Panc1 (cell line): ENCODE measurements at regions not wholly inside any gene's neighbourhood (a gene's known extent, or its start where the extent isn't known, plus 50 kb on each side); places are given as distances from the start of the nearest gene placed in this dataset.

Experiments
- ATAC-seq: fragments of 200-7000 bp; cut with Tn5 transposase; 2 replicates; pipeline ENCODE4 v1.9.1; 2020; ENCODE audit warnings: mild to moderate bottlenecking, moderate library complexity
- BruUV-seq: library from RNA; stranded (reverse); fragments of 400-500 nt; replicated peaks from 2 replicates; lab custom pipeline; 2021; lab: Mats Ljungman, UMichigan
- CTCF ChIA-PET: fragments of 300-600 bp; sonication (Branson Sonifier 250); formaldehyde crosslinking; loops from one replicate; lab custom pipeline; 2022; ENCODE audit warnings: antibody characterized with exemption; lab: Charles Lee
- POLR2A ChIA-PET: fragments of 300-600 bp; sonication (Branson Sonifier 250); formaldehyde crosslinking; loops from one replicate; lab custom pipeline; 2022; ENCODE audit warnings: antibody characterized with exemption; lab: Charles Lee
- DNase-seq: peaks from one replicate; pipeline ENCODE4 v3.0.0-alpha.2; 2010; ENCODE audit warnings: low read depth, low spot score
- H3K27ac ChIP-seq: 2 replicates; pipeline ENCODE4 v1.5.1; 2011; ENCODE audit warnings: mild to moderate bottlenecking, low read length, inconsistent platforms
- H3K27me3 ChIP-seq: fragments of 200-500 bp; sonication (Bioruptor generic); 2 replicates; pipeline ENCODE4 v1.6.0; 2014; ENCODE audit warnings: low read length, inconsistent platforms; ENCODE audit not compliant: control insufficient read depth, insufficient read depth
- H3K36me3 ChIP-seq: fragments of 200-500 bp; sonication (Bioruptor generic); 2 replicates; pipeline ENCODE4 v1.5.1; 2014; ENCODE audit warnings: inconsistent platforms, mild to moderate bottlenecking, low read length, moderate library complexity; ENCODE audit not compliant: control insufficient read depth, insufficient read depth
- H3K4me1 ChIP-seq: 2 replicates; pipeline ENCODE4 v1.5.1; 2011; ENCODE audit warnings: inconsistent platforms, mild to moderate bottlenecking, low read length, moderate library complexity; ENCODE audit not compliant: control insufficient read depth, insufficient read depth
- H3K4me3 ChIP-seq, 2 experiments: 2 replicates each; pipeline ENCODE4 v1.5.1; 2011 to 2012; ENCODE audit warnings: low read depth in 2 of 2, low read length in 2 of 2, mild to moderate bottlenecking in 2 of 2, inconsistent platforms in 1 of 2, moderate library complexity in 1 of 2
- H3K9me3 ChIP-seq: fragments of 200-500 bp; sonication (Bioruptor generic); 2 replicates; pipeline ENCODE4 v1.5.1; 2014; ENCODE audit warnings: low read depth, mild to moderate bottlenecking, inconsistent platforms, low read length, moderate library complexity; ENCODE audit not compliant: control insufficient read depth, insufficient read depth
- CTCF ChIP-seq: fragments of 450-650 bp; IDR thresholded peaks from 2 replicates; pipeline ENCODE4 v1.5.1; 2017; ENCODE audit warnings: mild to moderate bottlenecking
- POLR2AphosphoS5 ChIP-seq: IDR thresholded peaks from 2 replicates; pipeline ENCODE4 v1.6.1; 2012; ENCODE audit warnings: mild to moderate bottlenecking, low read depth, low read length, moderate library complexity
- REST ChIP-seq, 2 experiments: IDR thresholded peaks; 2 replicates each; pipeline ENCODE4 v1.6.1; 2011 to 2012; ENCODE audit warnings: low read depth in 2 of 2, control low read depth in 1 of 2, low read length in 1 of 2, mild to moderate bottlenecking in 1 of 2, moderate library complexity in 1 of 2; ENCODE audit not compliant: insufficient read depth in 1 of 2
- SIN3A ChIP-seq: IDR thresholded peaks from 2 replicates; pipeline ENCODE4 v1.6.1; 2012; ENCODE audit warnings: low read depth, mild to moderate bottlenecking, low read length, moderate library complexity, borderline replicate concordance; ENCODE audit not compliant: insufficient read depth
- TCF7L2 ChIP-seq: IDR thresholded peaks from 2 replicates; pipeline ENCODE4 v1.6.1; 2011; ENCODE audit warnings: mild to moderate bottlenecking, low read depth, low read length, inconsistent platforms
- in situ Hi-C: cut with HindIII; loops from 2 replicates; pipeline ENCODE4 v1.10.0; 2016; ENCODE audit warnings: low sequenced_read_pairs, low pct_unique_long_range_greater_than_20kb
- intact Hi-C: fragments of 100-400 bp; cut with micrococcal nuclease; formaldehyde crosslinking; loops from one replicate; pipeline ENCODE4 v1.10.0; 2022; ENCODE audit not compliant: unreplicated experiment

- POLR2A ChIA-PET: no interaction called here
- Histone ChIP-seq H3K9me3 (no peaks in the 10 kb centered on the region), H3K36me3 (no peaks in the 10 kb centered on the region), H3K27me3 (no peaks in the 10 kb centered on the region; the same call in 1 of the 2 replicates), H3K4me3 (no peak overlapping the region), H3K4me1 (no peaks in the 10 kb centered on the region), H3K27ac (no peak overlapping the region)
- in situ Hi-C loops: no loop called here
- BruUV-seq: no TSS peak
- DNase-seq: no peak
- CTCF ChIA-PET: no interaction called here
- intact Hi-C loops: no loop called here
- ATAC-seq: no peak
- TF ChIP-seq CTCF (no peak), REST (IDR thresholded peaks at IDR 0.05; ENCODE audit: insufficient read depth in 1 of 2, low read depth in 2 of 2, low read length in 1 of 2) (no peak), POLR2AphosphoS5 (no peak), TCF7L2 (no peak), SIN3A (no peak)
These were observed 67.3 kb upstream of the SH3RF3 start for GRCh38 chr2:109061736-109062135.

- H3K4me3 ChIP-seq: no peak overlapping the region
- H3K9me3 ChIP-seq: no peaks in the 10 kb centered on the region
- no peaks in the 10 kb centered on the region for H3K4me1 ChIP-seq
- ChIA-PET CTCF (no interaction called here), POLR2A (no interaction called here)
- intact Hi-C loops: no loop called here
- BruUV-seq: no TSS peak
- TF ChIP-seq POLR2AphosphoS5: no peak
- no peak for TF ChIP-seq CTCF
- no peak for TF ChIP-seq TCF7L2
- no peak for TF ChIP-seq REST (IDR thresholded peaks at IDR 0.05; ENCODE audit: insufficient read depth in 1 of 2, low read depth in 2 of 2, low read length in 1 of 2)
- no peak for TF ChIP-seq SIN3A
- ATAC-seq (no peak), DNase-seq (no peak)
- no peaks in the 10 kb centered on the region for H3K36me3 ChIP-seq
- H3K27me3 ChIP-seq: no peaks in the 10 kb centered on the region; the same call in 1 of the 2 replicates
- no peak overlapping the region for H3K27ac ChIP-seq
- in situ Hi-C loops: no loop called here
These were observed 68.5 kb upstream of the SH3RF3 start for GRCh38 chr2:109060496-109060895.
